ENCODE measurements at regions not wholly inside any gene's neighbourhood (a gene's known extent, or its start where the extent isn't known, plus 50 kb on each side); places are given as distances from the start of the nearest gene placed in this dataset.

DNA sequence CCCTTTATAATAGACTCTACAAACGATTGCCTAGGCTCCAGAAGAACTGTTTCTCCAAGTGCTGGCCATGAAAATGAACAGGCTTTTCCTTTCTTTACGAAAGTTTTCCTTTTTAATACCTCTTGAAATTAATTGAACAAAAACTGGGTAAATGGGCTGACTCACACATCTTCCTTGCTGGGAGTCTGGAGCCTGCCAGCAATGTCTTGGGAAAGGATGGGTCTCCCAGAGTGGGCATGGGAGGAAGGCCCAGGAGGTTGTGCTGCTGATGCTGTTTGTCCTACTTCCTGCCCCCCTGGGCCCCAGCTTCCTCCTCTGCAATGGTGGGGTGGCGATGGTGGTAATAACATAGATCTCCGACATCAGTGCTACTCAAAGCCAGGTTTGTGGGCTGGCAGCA is 174.1 kb downstream of the RPS24 start:
- TF ChIP-seq, protein P1, sequence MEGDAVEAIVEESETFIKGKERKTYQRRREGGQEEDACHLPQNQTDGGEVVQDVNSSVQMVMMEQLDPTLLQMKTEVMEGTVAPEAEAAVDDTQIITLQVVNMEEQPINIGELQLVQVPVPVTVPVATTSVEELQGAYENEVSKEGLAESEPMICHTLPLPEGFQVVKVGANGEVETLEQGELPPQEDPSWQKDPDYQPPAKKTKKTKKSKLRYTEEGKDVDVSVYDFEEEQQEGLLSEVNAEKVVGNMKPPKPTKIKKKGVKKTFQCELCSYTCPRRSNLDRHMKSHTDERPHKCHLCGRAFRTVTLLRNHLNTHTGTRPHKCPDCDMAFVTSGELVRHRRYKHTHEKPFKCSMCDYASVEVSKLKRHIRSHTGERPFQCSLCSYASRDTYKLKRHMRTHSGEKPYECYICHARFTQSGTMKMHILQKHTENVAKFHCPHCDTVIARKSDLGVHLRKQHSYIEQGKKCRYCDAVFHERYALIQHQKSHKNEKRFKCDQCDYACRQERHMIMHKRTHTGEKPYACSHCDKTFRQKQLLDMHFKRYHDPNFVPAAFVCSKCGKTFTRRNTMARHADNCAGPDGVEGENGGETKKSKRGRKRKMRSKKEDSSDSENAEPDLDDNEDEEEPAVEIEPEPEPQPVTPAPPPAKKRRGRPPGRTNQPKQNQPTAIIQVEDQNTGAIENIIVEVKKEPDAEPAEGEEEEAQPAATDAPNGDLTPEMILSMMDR (IDR thresholded peaks at IDR 0.05) = no peak
- no peak for TF ChIP-seq ZFX (IDR thresholded peaks at IDR 0.05; ENCODE audit: borderline replicate concordance)

Data from 22Rv1 (cell line).